SW 1271 (cell line): ENCODE measurements at regions not wholly inside any gene's neighbourhood (a gene's known extent, or its start where the extent isn't known, plus 50 kb on each side); places are given as distances from the start of the nearest gene placed in this dataset.
"Not testable (repeated sequence)": the region's sequence is repeated elsewhere in the genome, so short reads cannot be mapped to it uniquely, and the experiment has no call there.

ENCODE experiments used
- DNase-seq, 2 experiments: peaks; one replicate each; lab custom pipeline; 2025; lab: John Stamatoyannopoulos, UW

DNA sequence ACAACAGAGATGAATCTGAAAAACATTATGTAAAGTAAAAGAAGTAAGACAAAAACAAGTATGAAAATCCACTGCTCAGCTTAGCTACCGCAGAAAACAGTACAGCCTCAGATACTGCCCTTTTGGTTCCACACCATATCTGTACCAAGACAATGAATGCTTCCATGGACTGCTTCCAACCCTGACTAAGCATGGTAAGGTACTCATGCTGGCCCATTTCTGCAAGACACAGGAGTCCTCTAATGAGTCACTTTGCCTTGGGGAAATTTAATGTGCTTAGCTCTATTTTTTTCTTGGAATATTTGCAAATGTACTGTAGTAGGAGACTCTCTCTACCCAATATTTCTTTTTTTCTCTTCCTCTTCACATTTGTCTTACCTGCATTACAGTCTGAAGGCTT lies 931.7 kb upstream of the HS3ST1 start:
- DNase-seq, result no peak

DNA sequence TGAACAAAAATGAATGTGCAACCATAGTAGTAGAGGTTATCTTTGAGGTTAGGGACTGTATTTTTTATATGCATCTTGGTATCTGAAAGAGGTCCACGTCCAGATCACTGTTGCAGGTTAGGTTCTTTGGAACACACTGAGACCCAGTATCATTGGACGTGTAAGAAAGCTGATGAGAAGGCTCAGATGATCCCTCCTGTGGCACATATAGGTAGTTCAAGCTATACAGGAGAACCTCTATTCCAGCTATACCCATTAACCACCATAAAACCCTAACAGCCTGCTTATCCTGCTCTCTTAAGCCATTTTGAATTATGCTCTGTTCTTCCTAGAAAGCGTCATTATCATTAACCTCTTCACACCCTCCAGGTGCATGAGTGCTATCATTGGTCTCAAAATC lies 930.7 kb upstream of the HS3ST1 start:
- DNase-seq, result no peak

DNA sequence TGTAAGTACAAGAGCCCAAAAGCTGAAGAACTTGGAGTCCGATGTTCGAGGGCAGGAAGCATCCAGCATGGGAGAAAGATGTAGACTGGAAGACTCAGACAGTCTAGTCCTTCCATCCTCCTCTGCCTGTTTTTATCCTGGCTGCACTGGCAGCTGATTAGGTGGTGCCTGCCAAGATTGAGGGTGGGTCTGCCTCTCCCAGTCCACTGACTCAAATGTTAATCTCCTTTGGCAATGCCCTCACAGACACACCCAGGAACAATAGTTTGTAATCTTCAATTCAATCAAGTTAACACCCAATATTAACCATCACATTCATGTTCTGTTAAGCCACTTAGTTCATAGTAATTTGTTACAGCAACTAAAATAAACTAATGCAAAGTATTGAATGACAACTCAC lies 904.4 kb upstream of the HS3ST1 start:
- DNase-seq, result not testable (repeated sequence)

DNA sequence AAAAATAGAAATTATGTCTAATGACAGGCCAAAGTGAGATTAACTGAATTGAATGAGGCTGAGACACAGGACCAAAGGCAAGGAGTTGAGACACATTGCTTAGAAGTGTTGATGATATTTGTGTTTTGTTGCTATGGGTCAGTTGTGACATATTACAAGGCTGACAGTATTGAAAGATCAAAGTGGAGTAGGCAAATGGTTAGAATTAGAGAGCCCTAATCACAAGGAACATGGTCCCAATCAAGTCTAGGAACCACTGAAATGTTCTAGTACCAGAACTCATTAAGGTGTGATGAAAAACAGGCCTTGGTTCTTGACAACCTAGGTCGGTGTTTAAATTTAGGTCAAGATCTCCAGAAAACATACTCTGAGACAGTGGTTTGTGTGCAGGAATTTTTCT lies 896.3 kb upstream of the HS3ST1 start:
- DNase-seq, result no peak

DNA sequence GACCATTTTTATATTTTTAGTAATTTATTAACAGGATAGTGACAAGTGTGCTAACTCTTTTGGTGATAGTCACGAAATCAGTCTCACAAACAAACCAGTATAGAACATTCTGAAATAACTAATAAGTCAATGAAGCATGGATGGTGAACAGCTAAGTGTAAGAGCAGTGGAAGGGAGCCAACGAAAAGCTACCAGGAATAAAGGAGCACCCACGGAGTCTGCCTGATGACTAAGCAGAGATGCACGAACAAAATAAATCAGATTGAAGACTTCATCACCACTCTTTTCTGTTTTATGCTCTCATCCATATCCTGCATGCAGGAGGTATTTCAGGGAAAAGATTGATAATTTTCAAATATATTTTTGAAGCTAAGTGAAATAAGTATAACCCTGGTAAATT lies 891.1 kb upstream of the HS3ST1 start:
- no peak for DNase-seq

DNA sequence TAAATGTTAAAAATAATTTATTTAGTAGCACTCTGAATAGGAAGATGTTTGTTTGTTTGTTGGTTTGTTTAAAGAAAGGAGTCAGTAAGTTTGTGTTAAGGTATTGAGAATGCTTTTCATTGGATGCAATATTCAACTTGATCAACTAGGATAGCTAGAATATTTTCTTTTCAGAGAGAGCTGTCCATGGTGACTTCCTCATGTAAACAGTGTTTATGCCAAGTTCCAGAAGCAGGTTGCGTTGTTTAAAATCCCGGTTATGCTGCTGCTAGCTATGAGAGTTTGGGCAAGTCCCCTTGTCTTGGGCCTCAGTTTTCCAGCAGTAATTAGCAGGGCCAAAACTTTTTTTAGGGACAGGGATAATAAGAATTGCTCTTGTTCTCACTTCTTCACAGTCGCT lies 876.2 kb upstream of the HS3ST1 start:
- DNase-seq, result no peak

DNA sequence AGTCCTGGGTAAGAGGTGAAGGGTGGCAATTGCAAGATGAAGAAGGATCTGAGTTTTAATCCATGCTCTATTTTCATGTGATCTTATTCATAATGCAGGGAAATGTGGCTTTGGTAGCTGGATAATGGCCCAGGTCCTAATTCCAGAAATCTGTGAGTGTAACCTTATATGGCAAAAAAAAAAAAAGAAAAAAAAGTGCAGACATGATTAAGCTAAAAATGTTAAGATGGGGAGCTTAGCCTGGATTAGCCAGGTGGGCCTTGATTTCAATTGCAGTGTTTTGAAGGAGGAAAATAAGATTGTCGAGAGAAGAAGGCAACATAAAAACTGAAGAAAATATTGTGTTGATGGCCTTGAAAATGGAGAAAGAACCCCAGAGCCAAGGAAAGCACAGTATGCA lies 867.7 kb upstream of the HS3ST1 start:
- no peak for DNase-seq

DNA sequence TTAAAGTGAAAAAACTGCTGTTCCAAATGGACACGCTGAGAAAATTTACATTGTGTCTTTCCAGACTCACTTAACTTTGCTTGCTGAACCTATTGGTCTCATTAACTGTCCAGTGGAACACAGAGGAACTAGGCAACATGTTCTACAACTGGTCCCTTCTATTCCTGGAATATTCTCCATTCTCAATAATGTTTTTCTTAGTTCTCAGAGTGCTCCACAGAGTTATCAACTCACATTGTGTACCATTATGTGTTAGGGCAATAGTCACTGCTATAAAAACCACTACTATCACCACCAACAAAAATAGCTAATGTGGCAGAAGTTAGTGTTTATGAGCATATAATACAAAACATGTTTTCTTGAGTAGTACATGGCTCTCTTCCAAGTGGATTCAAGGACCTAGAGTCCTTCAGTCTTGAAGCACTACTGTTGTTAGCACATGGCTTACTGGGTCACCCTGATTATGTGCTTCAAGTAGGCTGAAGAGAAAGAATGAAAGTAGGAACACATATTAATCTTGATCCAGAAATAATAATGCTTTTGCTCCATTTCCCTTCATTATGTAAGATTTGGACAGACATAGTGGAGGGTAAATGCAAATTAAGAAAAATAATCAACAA lies 865.3 kb upstream of the HS3ST1 start:
- no peak for DNase-seq

DNA sequence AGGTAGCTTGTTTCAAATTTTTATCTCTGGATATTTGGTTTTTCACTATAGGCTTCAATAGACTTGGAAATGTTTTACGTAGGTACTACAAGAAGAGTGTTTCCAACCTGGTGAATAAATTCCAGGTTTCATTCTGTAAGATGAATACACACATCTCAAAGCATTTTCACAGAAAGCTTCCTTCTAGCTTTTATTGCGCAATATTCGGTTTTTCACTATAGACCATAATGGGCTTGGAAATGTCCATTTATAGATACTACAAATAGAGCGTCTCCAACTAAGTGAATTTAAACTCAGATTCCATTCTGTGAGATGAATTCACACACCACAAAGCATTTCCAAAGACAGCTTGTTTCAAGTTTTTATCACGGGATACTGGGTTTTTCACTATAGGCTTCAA lies 857.7 kb upstream of the HS3ST1 start:
- no peak for DNase-seq

DNA sequence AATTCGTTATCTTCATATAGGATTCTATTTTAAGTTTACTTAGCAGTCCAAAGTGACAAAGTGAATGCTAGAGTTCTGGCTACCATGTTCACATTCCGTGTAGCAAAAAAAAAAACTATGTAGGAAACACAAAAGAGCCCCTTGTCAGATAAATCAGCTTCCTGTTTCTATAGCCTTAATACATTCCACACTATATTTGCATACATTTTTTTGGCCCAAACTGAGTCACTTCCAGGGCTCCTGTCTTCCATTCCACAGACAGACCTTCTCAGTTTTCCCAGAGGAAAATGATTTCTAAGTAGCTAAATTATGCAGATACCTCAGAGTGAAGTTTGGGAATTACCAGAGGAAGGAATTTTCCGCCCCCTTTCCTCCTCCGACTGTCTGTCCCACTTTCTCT lies 841.9 kb upstream of the HS3ST1 start:
- DNase-seq, result no peak

DNA sequence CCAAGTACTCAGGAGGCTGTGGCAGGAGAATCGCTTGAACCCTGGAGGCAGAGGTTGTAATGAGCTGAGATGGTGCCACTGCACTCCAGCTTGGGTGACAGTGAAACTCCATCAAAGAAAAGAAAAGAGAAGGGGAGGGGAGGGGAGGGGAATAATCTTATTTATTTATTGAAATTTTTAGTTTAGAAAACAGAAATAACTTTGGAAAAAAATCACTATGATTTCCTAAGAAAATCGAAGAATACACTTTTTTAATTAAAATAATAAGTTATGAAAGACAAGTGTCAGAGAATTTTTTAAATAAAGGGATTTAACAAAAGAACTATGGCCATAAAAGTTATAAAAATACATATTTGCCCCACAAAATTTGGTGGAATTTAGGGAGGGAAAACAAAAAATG lies 836.9 kb upstream of the HS3ST1 start:
- no peak for DNase-seq

DNA sequence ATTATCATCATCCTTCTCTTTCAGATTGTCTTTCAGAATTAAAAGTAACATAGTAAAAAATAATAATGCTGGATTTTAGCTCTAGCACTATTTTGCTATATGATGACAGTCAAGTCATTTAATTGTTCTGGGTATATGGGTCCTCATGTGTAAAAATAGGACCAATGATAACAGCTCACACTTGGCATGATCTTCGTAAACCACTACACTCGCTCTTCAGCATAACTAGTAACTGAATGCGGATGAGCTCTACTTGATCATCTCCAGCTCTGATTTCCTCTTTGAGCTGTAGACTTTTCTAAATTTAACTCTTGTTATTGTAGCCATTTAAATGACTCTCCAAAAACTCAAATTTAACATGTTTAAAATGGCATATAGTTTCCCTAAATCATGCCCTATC lies 831.8 kb upstream of the HS3ST1 start:
- no peak for DNase-seq

DNA sequence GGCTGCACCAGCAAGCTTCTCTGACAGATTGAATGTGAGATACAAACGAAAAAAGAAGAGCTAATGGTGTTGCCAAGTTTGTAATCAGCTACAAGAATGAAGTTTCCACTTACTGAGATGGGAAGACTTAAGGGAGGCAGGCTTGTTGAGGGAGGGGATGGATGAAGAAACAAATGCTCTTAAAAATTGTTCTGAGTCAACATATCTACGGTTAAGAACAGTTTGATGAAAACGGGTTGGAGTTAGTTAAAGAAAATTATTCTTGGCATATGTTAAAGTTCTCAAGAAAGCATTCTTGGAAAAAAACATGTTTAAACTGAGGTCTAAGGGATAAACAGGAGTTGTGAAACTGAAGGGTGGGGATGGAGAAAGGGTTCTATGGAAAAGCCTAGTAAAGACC lies 816.3 kb upstream of the HS3ST1 start:
- no peak for DNase-seq

DNA sequence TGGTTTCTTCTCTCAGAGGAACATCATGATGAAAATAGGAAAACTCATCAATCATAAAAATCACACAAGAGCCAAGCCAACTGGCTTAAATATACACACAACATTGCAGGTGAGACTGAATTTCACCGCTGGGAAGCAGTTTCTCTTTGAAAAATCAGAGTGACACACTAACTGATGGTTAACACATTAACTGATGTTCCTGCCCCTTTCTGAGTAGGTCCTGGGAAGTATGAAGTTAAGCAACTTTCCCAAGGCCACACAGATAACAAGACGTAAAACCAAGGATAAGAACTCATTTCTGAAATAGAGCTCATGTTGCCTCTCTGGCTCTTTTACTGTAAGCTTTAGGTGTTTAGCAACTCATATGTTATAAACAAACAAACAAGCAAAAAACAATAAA lies 813.7 kb upstream of the HS3ST1 start:
- DNase-seq, result no peak

DNA sequence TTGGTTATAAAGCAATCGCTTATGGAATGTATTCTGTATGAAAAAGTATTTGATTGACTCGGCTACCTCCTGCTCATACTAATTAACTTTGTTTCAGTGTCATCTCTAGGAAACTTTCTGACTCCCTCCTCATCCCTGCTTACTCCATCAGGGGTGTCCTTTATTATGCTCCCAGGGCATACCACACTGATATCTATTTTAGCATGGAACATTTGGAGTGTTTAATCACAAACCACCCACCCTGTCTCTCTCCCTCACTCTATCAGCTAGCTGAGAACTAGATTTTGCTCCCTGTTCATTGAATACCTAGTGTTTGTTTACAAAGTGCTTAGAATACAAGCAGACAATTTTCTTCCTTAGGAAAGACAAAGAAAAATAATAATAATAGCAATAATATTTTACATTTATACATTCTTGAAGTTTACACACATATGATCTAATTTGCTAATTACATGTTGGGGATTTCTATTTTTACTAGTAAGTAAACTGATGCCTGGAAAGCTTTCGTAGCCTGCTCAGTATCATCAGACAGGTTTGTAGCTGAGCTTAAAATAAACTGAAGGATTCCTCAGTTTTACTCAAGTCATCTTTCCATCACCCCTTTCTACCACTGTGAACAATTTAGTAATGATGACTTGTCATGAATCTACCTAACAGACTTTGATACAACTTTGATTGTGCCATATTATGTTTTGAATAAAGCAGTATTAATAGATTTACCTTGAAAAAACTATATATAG lies 811.4 kb upstream of the HS3ST1 start:
- DNase-seq, result no peak

DNA sequence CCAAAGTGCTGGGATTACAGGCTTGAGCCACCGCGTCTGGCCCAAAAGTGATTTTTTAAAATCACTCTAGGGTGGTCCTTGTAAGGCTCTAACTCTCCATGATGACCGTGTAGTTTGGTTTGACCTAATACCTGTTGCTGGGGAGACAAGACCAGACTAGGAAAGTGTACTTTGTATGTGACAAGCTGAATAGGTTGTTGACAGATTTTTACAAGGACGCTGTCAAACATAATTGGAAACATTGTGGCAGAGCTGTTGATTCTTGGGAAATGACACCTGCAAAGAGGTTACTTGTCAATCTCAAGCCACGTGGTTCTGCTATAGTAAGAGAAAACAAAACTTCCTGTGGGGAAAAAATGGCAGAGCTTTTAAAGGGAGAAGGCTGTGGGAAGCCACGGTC lies 802.4 kb upstream of the HS3ST1 start:
- no peak for DNase-seq

DNA sequence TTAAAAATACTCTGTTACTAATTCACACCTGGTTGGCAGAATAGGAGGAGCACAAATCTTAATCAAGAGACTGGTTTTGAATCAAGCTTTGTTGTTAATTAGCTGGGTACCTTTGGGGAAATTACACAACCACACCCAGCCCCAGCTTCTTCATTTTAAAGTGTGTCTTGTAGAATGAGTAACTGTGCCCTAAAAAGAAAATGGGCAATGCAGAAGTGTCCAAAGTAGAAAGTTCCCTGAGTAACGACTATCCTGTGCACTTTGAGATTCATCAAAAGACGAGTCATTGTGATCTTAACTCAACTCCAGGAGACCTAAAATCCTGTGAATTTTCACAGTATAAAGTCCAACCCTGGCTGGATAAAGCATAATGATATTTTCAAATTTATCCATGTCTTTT lies 792.3 kb upstream of the HS3ST1 start:
- DNase-seq, result no peak

DNA sequence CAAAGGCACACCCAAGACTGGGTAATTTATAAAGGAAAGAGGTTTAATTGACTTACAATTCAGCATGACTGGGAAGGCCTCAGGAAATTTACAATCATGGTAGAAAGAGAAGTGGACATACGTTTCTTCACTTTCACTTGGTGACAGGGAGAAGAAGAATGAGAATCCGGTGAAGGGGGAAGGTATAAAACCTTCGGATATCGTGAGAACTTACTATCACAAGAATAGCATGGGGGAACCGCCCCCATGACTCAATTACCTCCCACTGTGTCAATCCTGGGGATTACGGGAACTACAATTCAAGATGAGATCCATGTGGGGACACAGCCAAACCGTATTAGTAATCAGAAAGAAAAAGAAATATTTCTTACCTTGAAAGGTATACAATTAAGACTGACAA lies 782.9 kb upstream of the HS3ST1 start:
- no peak for DNase-seq

DNA sequence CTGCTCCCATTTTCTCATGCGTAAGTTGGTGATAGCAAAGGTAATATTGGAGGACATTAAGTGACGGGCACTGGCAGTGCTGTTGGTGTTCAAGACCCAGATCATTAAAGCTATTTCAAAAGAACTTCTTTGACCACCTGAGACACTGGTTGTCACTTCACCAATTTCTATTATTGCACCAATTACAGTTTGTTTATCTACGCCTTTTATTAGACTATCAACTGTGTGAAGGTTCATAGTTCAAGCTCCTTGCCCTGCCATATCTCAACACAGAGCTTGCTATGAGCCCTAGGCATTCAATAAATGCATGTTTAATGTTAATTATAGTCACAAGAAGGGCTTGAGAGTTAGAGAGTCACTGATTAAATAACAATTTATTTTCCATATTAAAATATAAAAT lies 778.7 kb upstream of the HS3ST1 start:
- DNase-seq, result no peak

DNA sequence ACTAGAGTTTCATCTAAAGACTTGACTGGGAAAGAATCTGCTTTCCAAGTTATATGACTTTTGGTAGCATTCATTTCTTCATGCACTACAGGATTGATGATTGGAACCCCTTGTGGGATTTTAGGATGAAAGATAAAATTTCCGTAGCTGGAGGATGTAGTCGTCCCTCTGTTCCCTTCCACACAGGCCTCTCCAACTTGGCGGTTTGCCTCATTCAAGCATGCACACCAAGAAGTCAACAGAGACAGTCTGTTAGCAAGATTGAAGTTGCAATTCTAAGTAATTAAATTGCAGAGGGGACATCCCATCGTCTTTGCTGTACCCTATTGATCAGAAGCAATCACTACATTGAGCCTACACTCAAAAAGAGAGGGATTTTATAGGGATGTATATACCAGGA lies 777.4 kb upstream of the HS3ST1 start:
- no peak for DNase-seq

DNA sequence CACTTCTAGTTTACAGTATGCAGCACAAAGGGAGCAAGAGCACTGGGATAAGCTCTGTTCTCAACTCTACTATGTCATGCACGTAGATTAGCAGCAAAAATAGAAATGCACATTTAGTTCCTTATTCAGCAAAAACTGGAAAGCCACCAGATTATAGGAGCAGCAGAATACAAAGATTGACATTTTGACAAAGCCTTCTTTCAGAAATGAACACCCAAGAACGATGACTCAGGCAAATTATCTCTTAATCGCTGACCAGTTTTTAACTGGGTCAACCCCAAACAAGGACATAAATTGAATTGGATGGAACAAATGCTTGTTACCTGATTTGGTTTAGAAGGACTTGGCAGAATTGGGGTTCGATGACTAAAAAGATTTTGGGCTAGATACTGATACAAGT lies 775.3 kb upstream of the HS3ST1 start:
- DNase-seq, result no peak

DNA sequence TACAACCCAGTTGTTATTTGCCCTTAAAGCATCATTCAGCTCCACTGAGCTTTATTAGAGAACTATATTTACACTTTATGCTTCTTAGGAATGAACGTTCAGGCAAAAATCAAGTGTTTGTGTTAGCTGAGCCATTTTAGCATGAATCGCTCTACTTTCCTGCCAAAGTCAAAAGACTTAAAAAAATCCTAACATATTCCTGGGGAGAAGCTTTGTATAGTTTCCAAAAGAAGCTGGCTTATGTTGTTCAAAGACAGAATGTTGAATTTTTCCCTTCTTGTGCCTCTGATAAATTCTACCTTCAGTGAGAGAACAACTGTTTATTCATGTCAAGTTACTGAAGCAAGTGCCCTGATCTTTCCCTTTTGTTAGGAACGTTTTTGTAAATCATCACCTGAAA lies 771.5 kb upstream of the HS3ST1 start:
- no peak for DNase-seq

DNA sequence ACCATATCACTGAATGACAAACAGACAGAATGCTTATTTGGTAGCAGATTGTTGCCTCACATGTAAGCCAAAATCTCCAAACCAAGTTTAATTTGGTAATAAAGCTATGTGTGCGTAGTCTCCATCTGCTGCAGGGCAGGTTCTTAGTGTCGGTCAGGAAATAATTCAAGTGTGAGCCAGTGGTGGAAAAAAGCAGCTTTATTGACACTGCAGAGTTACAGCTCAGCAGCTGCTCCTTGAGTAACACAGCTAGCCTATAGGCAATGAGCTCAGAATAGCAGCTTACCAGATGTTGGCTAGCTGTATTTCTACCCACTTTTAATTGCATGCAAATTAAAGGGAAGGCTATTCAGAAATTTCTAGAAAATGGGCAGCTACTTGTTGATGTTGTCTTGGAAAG lies 757.8 kb upstream of the HS3ST1 start:
- no peak for DNase-seq
